ENCODE measurements at regions not wholly inside any gene's neighbourhood (a gene's known extent, or its start where the extent isn't known, plus 50 kb on each side); places are given as distances from the start of the nearest gene placed in this dataset.

DNA sequence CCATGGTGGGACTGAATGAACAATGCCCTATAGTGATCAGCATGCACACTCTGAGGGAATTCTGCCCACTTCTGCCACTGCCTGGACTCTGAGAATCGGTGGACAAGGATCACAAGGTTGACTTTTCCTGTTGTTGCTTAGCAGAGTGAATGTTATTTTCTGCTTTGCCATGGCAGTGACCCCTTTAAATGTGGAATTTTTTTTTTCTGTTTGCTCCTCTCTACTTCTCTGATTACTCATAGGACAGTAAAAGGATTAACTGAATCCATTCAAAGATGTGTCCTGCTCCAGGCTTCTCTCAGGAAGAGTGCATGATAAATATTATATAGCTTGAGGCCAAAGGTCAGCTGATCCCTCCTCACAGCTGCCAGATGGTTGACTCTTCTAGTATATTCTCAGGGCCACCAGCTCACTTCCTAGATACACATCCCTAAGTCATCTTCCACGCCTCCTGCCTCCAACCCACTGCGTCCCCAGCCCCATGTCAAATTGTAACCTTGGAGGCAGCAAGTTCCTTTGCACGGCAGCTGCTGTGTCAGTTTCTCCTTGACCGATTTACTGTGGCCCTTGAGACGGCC is 74.0 kb upstream of the RALGPS2 start:
- no peaks in the 10 kb centered on the region for H4K20me1 ChIP-seq (ENCODE audit: insufficient read depth, low read length)
- no peak overlapping the region for H3K27ac ChIP-seq (ENCODE audit: low read depth, low read length, poor library complexity, severe bottlenecking)
- H3K79me2 ChIP-seq (ENCODE audit: insufficient read depth, low read length): no peaks in the 10 kb centered on the region
- H3K36me3 ChIP-seq (ENCODE audit: insufficient read depth, low read length): no peaks in the 10 kb centered on the region
- H2AFZ ChIP-seq (ENCODE audit: low read length): no peak overlapping the region
- H3K9me2 ChIP-seq (ENCODE audit: low read depth, low read length): no peaks in the 10 kb centered on the region
- H3K9ac ChIP-seq (ENCODE audit: low read length): no peak overlapping the region
- H3K9me3 ChIP-seq (ENCODE audit: low read length): no peaks in the 10 kb centered on the region
- peaks cover 59% of the 10 kb centered on the region for H3K4me1 ChIP-seq (ENCODE audit: insufficient read depth, low read length, severe bottlenecking)
- TF ChIP-seq EZH2 (IDR thresholded peaks at IDR 0.05; ENCODE audit: borderline replicate concordance, low read length): no peak
- TF ChIP-seq, protein P1, sequence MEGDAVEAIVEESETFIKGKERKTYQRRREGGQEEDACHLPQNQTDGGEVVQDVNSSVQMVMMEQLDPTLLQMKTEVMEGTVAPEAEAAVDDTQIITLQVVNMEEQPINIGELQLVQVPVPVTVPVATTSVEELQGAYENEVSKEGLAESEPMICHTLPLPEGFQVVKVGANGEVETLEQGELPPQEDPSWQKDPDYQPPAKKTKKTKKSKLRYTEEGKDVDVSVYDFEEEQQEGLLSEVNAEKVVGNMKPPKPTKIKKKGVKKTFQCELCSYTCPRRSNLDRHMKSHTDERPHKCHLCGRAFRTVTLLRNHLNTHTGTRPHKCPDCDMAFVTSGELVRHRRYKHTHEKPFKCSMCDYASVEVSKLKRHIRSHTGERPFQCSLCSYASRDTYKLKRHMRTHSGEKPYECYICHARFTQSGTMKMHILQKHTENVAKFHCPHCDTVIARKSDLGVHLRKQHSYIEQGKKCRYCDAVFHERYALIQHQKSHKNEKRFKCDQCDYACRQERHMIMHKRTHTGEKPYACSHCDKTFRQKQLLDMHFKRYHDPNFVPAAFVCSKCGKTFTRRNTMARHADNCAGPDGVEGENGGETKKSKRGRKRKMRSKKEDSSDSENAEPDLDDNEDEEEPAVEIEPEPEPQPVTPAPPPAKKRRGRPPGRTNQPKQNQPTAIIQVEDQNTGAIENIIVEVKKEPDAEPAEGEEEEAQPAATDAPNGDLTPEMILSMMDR (IDR thresholded peaks at IDR 0.05; ENCODE audit: low read length): no peak
- no peaks in the 10 kb centered on the region for H3K27me3 ChIP-seq (ENCODE audit: insufficient read depth, low read length)
- H3K4me2 ChIP-seq (ENCODE audit: low read length): no peak overlapping the region
- no peak overlapping the region for H3K4me3 ChIP-seq (ENCODE audit: low read depth, low read length, poor library complexity, severe bottlenecking)
- no peaks in the 10 kb centered on the region for H3F3A ChIP-seq (ENCODE audit: insufficient read depth, low read length)

DNA sequence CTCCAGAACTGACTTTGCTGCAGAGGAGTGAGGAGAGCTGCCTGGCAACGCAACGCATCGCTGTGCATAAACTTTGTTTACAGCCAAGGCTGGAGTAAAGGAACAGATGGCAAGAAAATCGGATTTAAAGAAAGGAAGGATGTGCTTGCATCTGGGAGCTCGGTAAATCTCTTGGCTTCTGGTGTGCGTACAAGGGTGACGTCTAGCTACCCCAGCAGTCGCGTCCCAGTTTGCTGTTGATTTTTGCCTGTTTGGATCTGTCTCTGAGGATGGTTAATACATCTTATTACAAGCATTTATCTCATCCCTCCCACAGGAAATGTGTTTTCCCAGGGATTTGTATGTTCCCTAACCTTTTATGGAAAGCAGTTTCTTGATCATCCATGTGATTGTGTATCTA is 73.3 kb upstream of the RALGPS2 start:
- no peak overlapping the region for H2AFZ ChIP-seq (ENCODE audit: low read length)
- H4K20me1 ChIP-seq (ENCODE audit: insufficient read depth, low read length): no peaks in the 10 kb centered on the region
- no peaks in the 10 kb centered on the region for H3K79me2 ChIP-seq (ENCODE audit: insufficient read depth, low read length)
- no peaks in the 10 kb centered on the region for H3K9me3 ChIP-seq (ENCODE audit: low read length)
- TF ChIP-seq, protein P1 (IDR thresholded peaks at IDR 0.05; ENCODE audit: low read length): no peak
- no peak for TF ChIP-seq EZH2 (IDR thresholded peaks at IDR 0.05; ENCODE audit: borderline replicate concordance, low read length)
- H3K9me2 ChIP-seq (ENCODE audit: low read depth, low read length): no peaks in the 10 kb centered on the region
- H3K27ac ChIP-seq (ENCODE audit: low read depth, low read length, poor library complexity, severe bottlenecking): peak overlapping the region; percentile 52
- no peak overlapping the region for H3K4me3 ChIP-seq (ENCODE audit: low read depth, low read length, poor library complexity, severe bottlenecking)
- peaks cover 58% of the 10 kb centered on the region for H3K4me1 ChIP-seq (ENCODE audit: insufficient read depth, low read length, severe bottlenecking)
- no peaks in the 10 kb centered on the region for H3K36me3 ChIP-seq (ENCODE audit: insufficient read depth, low read length)
- no peaks in the 10 kb centered on the region for H3F3A ChIP-seq (ENCODE audit: insufficient read depth, low read length)
- H3K9ac ChIP-seq (ENCODE audit: low read length): peak overlapping the region; percentile 14; the same call in 1 of the 2 replicates
- H3K27me3 ChIP-seq (ENCODE audit: insufficient read depth, low read length): no peaks in the 10 kb centered on the region
- no peak overlapping the region; the same call in 1 of the 2 replicates for H3K4me2 ChIP-seq (ENCODE audit: low read length)

DNA sequence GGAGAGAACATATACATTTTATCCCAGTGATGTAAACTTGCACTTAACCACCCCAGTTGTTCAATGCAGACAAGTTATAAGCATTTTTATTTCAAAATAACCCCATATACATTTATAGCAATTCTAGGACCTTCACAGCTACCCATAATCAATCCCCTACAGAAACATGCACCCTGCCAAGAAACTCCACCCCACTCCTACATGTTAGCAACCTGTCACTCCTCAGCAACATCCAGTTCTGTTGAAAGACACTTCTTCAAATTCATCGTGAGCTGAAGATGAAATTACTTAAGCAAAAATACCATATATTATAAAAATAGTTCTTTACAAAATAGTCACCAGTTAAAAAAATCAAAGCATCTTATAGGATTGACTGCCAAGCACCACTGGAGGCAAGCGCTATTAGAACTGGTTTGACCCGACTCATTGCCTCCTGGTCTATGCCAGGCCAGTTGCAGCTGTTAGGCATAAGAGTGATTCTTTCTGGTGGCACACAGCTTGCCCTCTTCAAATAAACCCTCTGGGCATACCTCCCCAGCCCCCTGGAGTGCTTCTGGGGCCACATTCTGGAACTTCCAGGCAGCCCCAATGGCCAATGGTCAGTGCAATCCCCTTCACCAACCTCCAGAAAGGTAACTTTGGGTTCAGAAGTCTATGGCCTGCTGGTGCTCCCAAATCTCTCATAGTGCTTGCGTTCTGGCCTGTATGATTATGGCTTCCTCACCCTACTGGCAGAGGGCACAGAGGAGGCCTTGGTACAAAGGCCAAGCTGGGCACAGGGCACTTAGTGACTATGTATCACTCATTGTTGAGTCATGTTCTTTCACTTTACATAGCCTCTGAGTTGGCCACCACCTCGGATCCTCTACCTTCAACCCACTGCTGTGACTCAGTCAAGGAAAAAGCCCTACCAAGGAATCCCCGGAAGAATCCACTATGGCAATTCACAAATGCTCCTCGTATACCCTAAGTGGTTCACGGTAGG is 72.2 kb upstream of the RALGPS2 start:
- no peaks in the 10 kb centered on the region for H4K20me1 ChIP-seq (ENCODE audit: insufficient read depth, low read length)
- H3K9ac ChIP-seq (ENCODE audit: low read length): peak overlapping the region; percentile 14; the same call in 1 of the 2 replicates
- no peak for TF ChIP-seq EZH2 (IDR thresholded peaks at IDR 0.05; ENCODE audit: borderline replicate concordance, low read length)
- TF ChIP-seq, protein P1 (IDR thresholded peaks at IDR 0.05; ENCODE audit: low read length): no peak
- no peaks in the 10 kb centered on the region for H3K27me3 ChIP-seq (ENCODE audit: insufficient read depth, low read length)
- H3K27ac ChIP-seq (ENCODE audit: low read depth, low read length, poor library complexity, severe bottlenecking): peak overlapping the region; percentile 52
- H3F3A ChIP-seq (ENCODE audit: insufficient read depth, low read length): no peaks in the 10 kb centered on the region
- peaks cover 54% of the 10 kb centered on the region for H3K4me1 ChIP-seq (ENCODE audit: insufficient read depth, low read length, severe bottlenecking)
- H2AFZ ChIP-seq (ENCODE audit: low read length): no peak overlapping the region
- no peak overlapping the region for H3K4me3 ChIP-seq (ENCODE audit: low read depth, low read length, poor library complexity, severe bottlenecking)
- no peak overlapping the region; the same call in 1 of the 2 replicates for H3K4me2 ChIP-seq (ENCODE audit: low read length)
- no peaks in the 10 kb centered on the region for H3K9me2 ChIP-seq (ENCODE audit: low read depth, low read length)
- H3K79me2 ChIP-seq (ENCODE audit: insufficient read depth, low read length): no peaks in the 10 kb centered on the region
- no peaks in the 10 kb centered on the region for H3K9me3 ChIP-seq (ENCODE audit: low read length)
- no peaks in the 10 kb centered on the region for H3K36me3 ChIP-seq (ENCODE audit: insufficient read depth, low read length)
